GM21723 (cell line): ENCODE measurements at regions not wholly inside any gene's neighbourhood (a gene's known extent, or its start where the extent isn't known, plus 50 kb on each side); places are given as distances from the start of the nearest gene placed in this dataset.
"Not testable (repeated sequence)": the region's sequence is repeated elsewhere in the genome, so short reads cannot be mapped to it uniquely, and the experiment has no call there.

Experiments
- ATAC-seq: cut with Tn5 transposase; IDR thresholded peaks from one replicate; pipeline ENCODE4 v1.9.1; 2021; ENCODE audit warnings: mild to moderate bottlenecking, moderate library complexity; ENCODE audit not compliant: unreplicated experiment

- ATAC-seq, result no peak
These were observed 99.0 kb downstream of the QRSL1 start for GRCh38 chr6:106728296-106728870.

DNA sequence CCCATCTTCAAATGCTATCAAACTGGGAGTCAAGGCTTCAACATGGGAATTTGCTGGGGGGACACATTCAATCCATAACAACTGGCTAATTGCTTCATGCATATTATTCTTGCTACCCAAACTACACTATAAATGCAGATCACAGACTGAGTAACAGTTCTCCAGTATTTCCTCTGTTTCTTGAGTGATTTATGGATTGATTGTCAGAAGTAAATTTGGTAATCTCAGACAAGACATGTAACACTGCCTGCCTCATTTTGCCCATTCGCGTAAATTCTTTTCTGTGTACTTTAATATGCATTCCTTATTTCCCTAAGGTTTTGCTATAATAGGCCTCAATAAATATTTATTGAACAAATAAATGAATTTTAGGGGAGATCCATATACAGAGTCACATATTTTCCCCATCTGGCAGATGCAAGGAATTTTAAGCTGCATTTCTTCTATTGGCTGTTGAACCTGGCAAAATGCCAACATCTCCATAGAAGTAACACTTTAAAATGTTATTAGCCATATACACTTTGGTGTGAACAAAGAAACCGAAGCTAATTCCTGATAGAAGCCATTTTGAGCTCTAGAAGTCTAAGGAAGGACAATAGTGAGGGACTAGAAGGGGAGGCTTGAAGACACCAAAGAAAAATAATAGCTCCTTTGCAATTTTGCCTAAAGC is 98.2 kb downstream of the QRSL1 start:
- ATAC-seq, result no peak

- ATAC-seq, result no peak
These were observed 95.5 kb downstream of the QRSL1 start for GRCh38 chr6:106724848-106725247.

GRCh38 chr6:106724337-106724736 is 95.0 kb downstream of the QRSL1 start:
- no peak for ATAC-seq

GRCh38 chr6:106723419-106723818 is 94.0 kb downstream of the QRSL1 start:
- ATAC-seq, result not testable (repeated sequence)

DNA sequence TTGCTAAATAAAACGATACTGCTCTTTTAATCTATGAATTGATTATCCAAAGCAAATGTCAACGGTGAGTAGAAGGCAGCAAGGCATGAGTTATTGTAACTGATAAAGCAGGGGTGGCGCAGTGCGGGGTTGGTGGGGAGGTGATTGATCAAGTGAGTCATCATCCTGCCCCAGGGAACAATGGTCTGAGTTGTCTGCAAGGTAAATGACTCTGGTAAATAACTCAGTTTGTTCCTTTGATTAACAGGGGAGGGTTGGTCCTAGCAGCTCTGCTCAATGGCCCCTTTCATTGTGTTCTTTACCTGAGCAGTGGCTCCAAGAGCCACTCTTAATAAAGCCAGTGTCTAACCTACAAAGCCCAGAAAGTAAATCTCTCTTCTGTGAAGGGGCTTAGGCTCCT is 91.8 kb downstream of the QRSL1 start:
- not testable (repeated sequence) for ATAC-seq
